ENCODE measurements at regions not wholly inside any gene's neighbourhood (a gene's known extent, or its start where the extent isn't known, plus 50 kb on each side); places are given as distances from the start of the nearest gene placed in this dataset.
"Not testable (repeated sequence)": the region's sequence is repeated elsewhere in the genome, so short reads cannot be mapped to it uniquely, and the experiment has no call there.

GRCh38 chr15:35966781-35967180 lies 420.8 kb upstream of the DPH6 start:
- H3F3A ChIP-seq (ENCODE audit: insufficient read depth, low read length, poor library complexity, severe bottlenecking) = no peaks in the 10 kb centered on the region
- no peaks in the 10 kb centered on the region for H3K79me2 ChIP-seq (replicated peaks; ENCODE audit: insufficient read depth, low read length)
- H3K27me3 ChIP-seq (ENCODE audit: insufficient read depth, low read depth, low read length) = no peaks in the 10 kb centered on the region
- H3K36me3 ChIP-seq (ENCODE audit: insufficient read depth, low read length) = no peaks in the 10 kb centered on the region
- no peak overlapping the region for H3K4me3 ChIP-seq (ENCODE audit: low read length)
- no peak for TF ChIP-seq POLR2AphosphoS5 (IDR thresholded peaks at IDR 0.05)
- H2AFZ ChIP-seq (ENCODE audit: low read depth, low read length) = no peak overlapping the region
- no peaks in the 10 kb centered on the region for H3K9me3 ChIP-seq (ENCODE audit: low read length)
- H3K9me2 ChIP-seq (ENCODE audit: insufficient read depth, low read length) = no peaks in the 10 kb centered on the region
- H3K9ac ChIP-seq (ENCODE audit: low read length) = no peak overlapping the region
- H3K27ac ChIP-seq (ENCODE audit: low read length) = no peak overlapping the region
- H3K4me2 ChIP-seq (ENCODE audit: low read length) = no peak overlapping the region
- no peaks in the 10 kb centered on the region for H4K20me1 ChIP-seq (ENCODE audit: insufficient read depth)

- not testable (repeated sequence) for H3F3A ChIP-seq (ENCODE audit: insufficient read depth, low read length, poor library complexity, severe bottlenecking); H3K9me2 ChIP-seq (ENCODE audit: insufficient read depth, low read length); H3K27me3 ChIP-seq (ENCODE audit: insufficient read depth, low read depth, low read length); H3K79me2 ChIP-seq (replicated peaks; ENCODE audit: insufficient read depth, low read length); H3K4me2 ChIP-seq (ENCODE audit: low read length); H4K20me1 ChIP-seq (ENCODE audit: insufficient read depth); H3K27ac ChIP-seq (ENCODE audit: low read length); H3K9ac ChIP-seq (ENCODE audit: low read length); H3K36me3 ChIP-seq (ENCODE audit: insufficient read depth, low read length); H3K4me3 ChIP-seq (ENCODE audit: low read length); H2AFZ ChIP-seq (ENCODE audit: low read depth, low read length); H3K9me3 ChIP-seq (ENCODE audit: low read length)
Observed at GRCh38 chr15:35967968-35968367, 422.0 kb upstream of the DPH6 start.

GRCh38 chr15:35973029-35973428 lies 427.1 kb upstream of the DPH6 start:
- no peaks in the 10 kb centered on the region for H3K36me3 ChIP-seq (ENCODE audit: insufficient read depth, low read length)
- H3K27me3 ChIP-seq (ENCODE audit: insufficient read depth, low read depth, low read length) = no peaks in the 10 kb centered on the region
- H3K9me2 ChIP-seq (ENCODE audit: insufficient read depth, low read length) = no peaks in the 10 kb centered on the region
- no peaks in the 10 kb centered on the region for H3K79me2 ChIP-seq (replicated peaks; ENCODE audit: insufficient read depth, low read length)
- H3K4me3 ChIP-seq (ENCODE audit: low read length) = no peak overlapping the region
- no peaks in the 10 kb centered on the region for H3K9me3 ChIP-seq (ENCODE audit: low read length)
- H4K20me1 ChIP-seq (ENCODE audit: insufficient read depth) = no peaks in the 10 kb centered on the region
- no peak overlapping the region for H3K4me2 ChIP-seq (ENCODE audit: low read length)
- no peak overlapping the region for H3K9ac ChIP-seq (ENCODE audit: low read length)
- H3K27ac ChIP-seq (ENCODE audit: low read length) = no peak overlapping the region
- no peaks in the 10 kb centered on the region for H3F3A ChIP-seq (ENCODE audit: insufficient read depth, low read length, poor library complexity, severe bottlenecking)
- H2AFZ ChIP-seq (ENCODE audit: low read depth, low read length) = no peak overlapping the region
- no peak for TF ChIP-seq TAF1 (IDR thresholded peaks at IDR 0.05; ENCODE audit: low read depth)
- TF ChIP-seq REST (IDR thresholded peaks at IDR 0.05; ENCODE audit: borderline replicate concordance) = no peak
- no peak for TF ChIP-seq POLR2AphosphoS5 (IDR thresholded peaks at IDR 0.05)
- no peak for TF ChIP-seq RAD21 (conservative IDR thresholded peaks at IDR 0.05)
- TF ChIP-seq CTCF (IDR thresholded peaks at IDR 0.05; ENCODE audit: poor library complexity, severe bottlenecking) = no peak
- no peak for TF ChIP-seq MXI1 (conservative IDR thresholded peaks at IDR 0.05; ENCODE audit: poor library complexity, severe bottlenecking)
- TF ChIP-seq EZH2 (IDR thresholded peaks at IDR 0.05; ENCODE audit: borderline replicate concordance, insufficient read depth, low read length, poor library complexity, severe bottlenecking) = no peak
- TF ChIP-seq EP300 (conservative IDR thresholded peaks at IDR 0.05; ENCODE audit: poor library complexity, severe bottlenecking) = no peak
- TF ChIP-seq SMC3 (conservative IDR thresholded peaks at IDR 0.05; ENCODE audit: poor library complexity) = no peak

Measured in neural cell (in vitro differentiated cells).